Fibroblast of skin of left biceps (primary cell): ENCODE measurements at regions not wholly inside any gene's neighbourhood (a gene's known extent, or its start where the extent isn't known, plus 50 kb on each side); places are given as distances from the start of the nearest gene placed in this dataset.

ENCODE experiments used
- DNase-seq, 2 experiments: peaks; one replicate each; pipeline ENCODE4 v3.0.0-alpha.2; 2013; ENCODE audit warnings: low read depth in 2 of 2

DNA sequence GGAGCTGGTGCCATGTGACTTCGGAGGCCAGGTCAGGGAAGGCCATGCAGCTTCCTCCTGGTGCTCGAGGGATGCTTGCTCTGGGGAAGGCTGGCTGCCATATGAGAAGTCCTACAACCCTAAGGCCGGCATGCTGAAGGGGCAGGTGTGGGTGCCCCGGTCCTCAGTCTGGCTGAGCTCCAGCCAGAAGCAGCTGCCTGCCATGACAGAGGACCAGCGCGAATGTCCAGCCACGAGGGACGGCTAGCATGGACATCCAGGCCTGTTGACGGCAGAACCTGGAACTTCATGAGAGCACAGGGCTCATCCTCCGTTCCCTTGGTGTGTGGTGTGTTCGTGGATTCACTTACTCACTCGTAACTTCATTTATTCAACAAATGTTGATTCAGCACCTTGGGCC, 140.6 kb downstream of the IRF8 start:
- no peak for DNase-seq

GRCh38 chr16:86040496-86040895, 141.5 kb downstream of the IRF8 start:
- no peak for DNase-seq

GRCh38 chr16:86041215-86041614, 142.3 kb downstream of the IRF8 start:
- no peak for DNase-seq

- DNase-seq = no peak
Measured at GRCh38 chr16:86041807-86042206, 142.8 kb downstream of the IRF8 start.

DNA sequence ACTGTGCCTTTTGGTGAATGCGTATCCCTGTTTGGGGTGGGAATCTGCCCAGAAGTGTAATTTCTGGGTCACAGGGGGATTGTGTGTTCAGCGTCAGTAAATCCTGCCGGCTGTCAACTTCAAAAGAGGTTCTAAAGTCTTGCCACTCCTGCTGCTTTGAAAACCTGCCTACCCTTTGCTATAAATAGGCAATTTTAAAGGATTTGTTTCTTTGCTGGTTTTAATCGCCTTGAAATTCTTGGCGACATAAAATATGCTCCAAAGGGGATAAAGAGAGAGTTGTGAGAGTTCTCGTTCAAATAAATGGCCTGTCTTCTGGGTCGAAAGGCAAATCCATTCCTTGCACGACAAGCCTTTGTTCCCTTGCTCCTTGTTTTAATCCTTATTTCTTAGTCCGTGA, 143.4 kb downstream of the IRF8 start:
- no peak for DNase-seq

DNA sequence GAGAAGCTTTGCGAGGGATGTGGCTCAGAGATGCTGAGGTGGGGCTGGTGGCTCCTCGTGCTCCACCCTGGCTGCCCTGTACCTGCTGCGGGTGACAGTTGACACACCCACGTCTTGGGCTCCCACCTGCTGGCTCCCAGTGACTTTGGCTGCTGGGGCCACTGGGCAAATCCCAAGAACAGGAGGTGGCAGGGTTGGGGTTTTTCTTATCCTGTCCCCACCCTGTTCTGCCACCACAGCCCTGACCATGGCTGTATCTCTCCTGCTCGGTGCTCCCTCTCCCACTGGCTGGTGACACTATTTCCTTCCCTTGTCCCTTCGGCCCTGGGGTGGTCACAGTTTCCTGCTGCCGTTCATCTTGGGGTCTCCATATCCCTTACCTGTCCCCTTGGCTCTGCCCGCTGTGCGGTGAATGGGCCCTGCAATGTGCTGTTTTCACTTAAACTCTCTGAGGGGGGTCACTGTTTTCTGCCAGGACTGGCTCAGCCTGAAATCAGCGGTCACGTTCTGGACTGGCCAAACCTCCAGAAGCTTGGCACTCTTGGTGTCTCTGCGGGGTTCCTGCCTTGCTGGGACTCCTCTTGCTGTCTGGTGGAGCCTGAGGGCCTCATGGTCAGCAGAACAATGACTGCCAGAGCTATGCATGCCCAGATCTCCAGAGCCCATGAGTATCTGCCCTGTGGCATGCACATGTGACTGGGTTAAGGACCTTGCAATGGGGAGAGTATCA, 144.2 kb downstream of the IRF8 start:
- DNase-seq = no peak

DNA sequence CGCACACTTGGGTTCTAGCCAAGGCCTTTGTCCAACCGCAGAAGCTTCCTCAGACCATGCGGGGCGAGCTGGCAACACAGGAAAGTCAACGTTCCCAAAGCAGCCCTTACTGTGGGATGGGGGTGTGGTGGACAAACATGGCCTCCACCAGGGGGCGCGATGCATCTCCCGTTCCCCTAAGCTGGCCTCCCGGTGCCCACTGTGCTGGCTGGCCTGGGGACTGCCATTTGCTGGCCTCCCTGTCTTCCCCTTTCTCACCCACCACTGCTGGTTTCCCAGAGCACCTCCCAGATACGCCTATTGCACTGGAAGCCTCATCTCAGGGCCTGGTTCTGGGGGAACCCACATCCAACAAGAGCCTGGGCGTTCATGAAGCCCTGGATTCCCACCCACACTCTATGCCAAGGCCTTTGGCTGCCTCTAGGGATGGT, 145.3 kb downstream of the IRF8 start:
- no peak for DNase-seq

GRCh38 chr16:86044881-86045590, 146.1 kb downstream of the IRF8 start:
- no peak for DNase-seq

DNA sequence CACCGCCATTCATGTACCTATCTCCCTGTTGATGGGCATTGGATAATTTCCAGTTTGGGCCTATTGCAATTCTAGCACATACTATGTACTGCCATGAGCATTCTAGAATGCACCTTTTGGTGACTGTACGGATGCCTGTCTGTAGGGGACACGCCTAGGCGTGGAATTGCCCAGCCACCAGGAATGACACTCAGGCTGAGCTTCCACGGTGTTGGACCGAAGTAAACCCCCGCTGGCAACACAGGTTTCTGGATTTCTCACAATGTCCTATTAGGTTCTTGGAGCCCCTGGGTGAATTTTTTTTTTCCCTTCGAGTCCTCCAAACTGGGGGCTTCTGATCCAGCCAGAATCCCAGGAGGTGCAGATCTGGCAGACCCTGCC, 146.6 kb downstream of the IRF8 start:
- DNase-seq = no peak

- no peak for DNase-seq
Measured at GRCh38 chr16:86046026-86046425, 147.1 kb downstream of the IRF8 start.

- no peak for DNase-seq
Measured at GRCh38 chr16:86046667-86047270, 147.8 kb downstream of the IRF8 start.

DNA sequence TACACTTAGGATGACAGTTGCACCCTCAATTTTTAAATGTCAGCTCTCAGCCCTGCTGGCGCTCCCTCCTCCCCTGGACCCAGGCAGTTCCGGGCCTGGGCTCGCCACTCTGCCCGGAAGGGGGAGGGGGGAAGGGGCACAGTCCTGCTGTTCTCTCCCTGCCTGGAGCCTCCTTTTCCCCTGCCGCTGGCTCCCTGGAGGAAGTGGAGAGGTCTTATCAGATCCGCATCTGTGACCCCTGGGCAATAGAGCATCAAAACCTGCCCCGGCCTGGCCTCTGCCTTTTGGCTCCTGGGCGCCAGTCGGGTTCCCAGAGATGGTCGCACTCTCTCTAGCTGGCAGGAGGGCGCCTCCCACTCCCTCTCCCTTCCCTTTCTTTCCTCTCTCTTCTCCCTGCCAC, 149.3 kb downstream of the IRF8 start:
- DNase-seq = no peak

DNA sequence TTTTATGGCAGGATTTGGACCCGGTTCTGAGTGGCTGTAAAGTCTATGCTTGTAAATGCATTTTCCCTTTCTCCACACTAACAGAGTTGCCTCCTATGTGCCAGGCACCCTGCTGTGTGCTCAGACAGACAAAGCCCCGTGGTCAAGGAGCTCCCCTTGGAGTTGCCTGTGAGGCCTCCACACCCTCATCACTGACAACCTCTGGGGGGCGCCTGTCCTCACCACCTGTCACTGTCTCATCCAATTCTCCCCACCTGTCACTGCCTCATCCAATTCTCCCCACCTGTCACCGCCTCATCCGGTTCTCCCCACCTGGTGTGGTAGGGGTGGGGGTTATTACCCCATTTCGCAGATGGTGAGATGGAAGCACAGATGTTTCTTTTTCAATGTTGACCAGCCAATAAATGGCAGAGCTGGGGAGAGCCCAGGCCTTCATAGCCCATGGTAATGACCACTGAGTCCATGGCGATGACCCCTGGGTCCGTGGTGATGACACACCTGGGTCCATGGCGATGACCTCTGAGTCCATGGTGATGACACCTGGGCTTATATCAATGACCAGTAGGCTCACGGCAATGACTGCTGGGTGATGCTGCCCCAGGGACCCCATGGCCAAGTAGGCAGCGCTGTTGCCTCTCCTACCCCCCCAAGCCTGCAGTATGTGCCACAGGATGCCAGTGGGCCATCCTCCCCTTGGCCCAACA, 150.1 kb downstream of the IRF8 start:
- DNase-seq = no peak

DNA sequence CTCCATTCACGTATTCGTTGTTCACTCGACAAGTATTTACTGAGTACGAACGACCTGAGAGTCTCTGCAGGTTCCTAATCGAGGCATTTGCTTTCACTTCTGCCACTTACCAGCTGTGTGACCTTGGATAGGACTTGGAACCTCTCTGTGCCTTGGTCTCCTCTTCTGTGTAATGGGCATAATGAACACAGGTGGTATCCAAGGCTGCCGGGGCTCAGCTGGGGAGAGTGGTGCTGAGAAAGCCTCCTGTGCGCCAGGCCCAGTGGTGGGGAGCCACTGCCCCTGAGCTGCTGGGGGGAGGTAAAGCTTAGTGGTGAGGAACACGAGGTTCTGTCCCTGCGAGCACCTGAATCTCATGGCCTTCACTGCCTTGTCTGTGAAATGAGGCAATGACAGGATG, 150.7 kb downstream of the IRF8 start:
- no peak for DNase-seq

GRCh38 chr16:86050111-86050510, 151.1 kb downstream of the IRF8 start:
- no peak for DNase-seq

DNA sequence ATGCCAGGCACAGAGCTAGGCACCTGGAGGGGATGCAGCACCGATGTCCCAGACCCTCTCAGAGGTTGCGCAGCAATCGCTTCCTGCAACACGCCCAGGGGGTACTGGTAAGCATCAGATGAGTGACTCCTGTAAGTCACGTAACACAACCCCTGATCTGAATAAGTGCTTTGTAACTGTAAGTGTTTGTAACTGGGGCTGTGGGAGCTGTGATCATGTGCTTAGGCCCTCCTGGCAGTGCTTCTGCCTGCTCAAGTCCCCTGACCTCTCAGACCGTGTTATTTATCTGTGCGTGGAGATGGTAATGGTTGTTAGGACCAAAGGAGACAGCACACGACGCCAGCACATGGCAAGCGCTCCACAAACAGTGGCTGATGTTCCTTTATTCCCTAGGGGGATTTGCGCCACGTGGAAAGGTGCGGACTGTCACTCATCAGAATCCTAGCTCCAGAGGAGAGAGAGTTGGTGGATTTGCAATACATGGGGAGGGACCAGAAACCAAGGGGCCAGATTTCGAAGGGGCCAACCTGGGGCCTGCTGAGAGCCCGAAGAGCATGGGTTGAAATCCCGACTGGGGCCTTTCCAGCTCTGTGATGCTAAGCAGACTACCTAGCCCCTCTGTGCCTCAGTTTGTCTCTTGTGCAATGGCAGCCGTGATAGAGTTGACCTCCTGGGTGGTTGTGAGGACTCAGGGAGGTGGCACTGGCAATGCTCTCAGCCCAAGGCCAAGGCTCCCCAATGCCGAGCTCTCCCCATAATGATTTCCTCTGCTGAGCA, 151.8 kb downstream of the IRF8 start:
- DNase-seq = no peak

DNA sequence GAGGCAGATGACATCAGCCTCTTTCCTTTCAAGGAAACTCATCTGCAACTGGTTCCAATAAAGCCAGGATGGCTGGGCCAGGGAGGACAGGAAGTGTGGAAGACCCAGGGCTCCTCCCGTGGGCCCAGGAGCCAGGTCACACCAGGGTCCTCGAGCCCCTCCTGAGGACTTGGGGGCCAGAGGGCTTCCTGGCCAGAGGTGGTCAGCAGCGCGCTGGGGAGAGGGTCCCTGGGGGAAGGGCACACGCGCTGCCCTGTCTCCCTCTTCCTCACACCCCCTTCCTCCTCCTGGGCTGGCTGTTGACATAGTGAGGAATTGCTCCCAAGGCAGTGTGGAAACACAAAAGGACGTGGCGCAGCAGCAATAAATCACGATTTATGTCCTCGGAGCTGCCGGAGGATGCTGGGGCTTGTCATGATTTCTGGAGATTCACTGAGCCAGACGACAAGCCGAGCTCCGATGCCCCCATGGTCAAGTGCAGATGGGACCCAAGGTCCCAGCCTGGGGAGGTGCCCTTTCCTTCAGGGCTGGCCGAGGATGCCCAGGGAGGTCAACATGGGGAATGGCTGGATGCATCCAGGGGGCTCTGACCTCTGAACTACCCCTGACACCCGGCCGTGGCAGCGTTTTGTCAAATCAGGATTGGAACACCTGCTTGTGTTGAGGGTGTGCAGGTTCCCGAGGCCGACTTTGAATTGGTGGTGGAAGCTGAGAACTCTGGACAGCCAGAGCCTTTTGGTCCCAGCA, 152.6 kb downstream of the IRF8 start:
- no peak for DNase-seq

DNA sequence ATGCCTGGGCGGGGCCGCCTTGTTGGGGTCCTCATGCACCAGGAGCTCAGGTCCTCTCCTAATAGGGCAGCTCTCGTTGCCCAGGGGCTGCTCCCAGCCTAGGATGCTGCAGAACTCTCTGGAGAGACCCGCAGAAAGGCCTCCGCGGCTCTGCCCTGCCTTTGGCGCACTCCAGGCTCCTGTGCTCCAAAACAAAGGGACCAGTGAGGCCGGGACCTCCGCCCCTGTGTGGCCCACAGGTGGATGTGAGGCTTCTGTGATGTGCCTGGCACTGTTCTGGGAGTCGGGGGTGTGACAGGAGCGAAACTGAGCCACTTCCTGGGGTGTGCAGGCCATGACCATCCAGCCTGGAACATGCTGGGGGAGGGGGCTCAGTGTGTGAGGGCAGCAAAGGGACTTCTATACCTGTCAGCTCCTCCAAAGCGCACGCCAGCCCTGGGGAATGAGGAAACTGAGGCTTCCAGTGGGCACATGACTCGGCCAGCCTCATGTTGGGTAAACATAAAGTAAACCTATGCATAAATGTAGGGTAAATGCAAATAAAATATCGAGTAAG, 153.2 kb downstream of the IRF8 start:
- no peak for DNase-seq

- no peak for DNase-seq
Measured at GRCh38 chr16:86052926-86053325, 154.0 kb downstream of the IRF8 start.

DNA sequence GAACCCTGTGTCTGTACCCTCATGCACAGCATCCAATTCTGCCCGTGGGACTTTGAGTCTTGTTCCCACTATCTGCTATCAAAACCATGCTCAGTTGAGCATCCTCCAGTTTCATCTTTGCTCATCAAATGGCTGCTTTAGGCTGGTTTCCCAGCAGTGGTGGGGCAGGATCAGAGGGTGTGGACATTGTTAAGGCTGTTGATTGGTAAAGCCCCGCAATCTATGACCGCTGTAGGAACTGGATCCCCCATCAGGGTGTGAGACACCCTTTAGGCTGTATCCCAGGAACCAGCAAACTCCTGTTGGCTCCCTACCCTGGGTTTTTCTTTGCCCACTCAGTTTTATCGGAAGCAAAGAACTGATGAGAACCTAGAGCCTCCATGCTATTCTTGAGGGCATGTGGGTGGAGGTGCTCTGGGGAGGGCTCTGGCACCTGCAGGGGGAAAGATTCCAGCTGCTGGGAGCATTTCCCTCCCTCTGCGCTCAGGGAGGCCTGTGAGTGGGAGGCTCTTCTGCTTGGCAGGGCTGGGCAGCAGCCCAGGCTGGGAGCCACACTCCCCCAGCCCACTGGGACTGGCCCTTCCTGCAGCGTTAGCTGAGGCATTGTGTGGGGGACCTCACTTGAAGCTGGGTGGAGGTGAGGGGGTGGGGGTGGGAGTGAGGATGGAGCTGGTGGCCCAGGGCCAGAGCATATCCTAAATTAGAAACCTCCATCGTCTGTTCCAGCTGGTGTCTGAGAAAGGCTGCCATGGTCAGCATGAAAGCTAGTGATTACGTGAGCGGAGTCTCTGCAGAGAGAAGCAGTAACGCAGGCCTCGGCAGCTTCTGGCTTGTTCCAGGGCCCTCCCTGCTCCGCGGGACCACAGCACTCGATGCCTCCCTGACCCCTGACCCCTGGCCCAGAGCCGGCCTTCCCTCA, 160.6 kb downstream of the IRF8 start:
- no peak for DNase-seq
